Bronchial epithelial cell (primary cell): ENCODE measurements at regions not wholly inside any gene's neighbourhood (a gene's known extent, or its start where the extent isn't known, plus 50 kb on each side); places are given as distances from the start of the nearest gene placed in this dataset.
"Not testable (repeated sequence)": the region's sequence is repeated elsewhere in the genome, so short reads cannot be mapped to it uniquely, and the experiment has no call there.

Source experiments
- DNase-seq: peaks from one replicate; pipeline ENCODE4 v3.0.0-alpha.2; 2010; ENCODE audit warnings: low read depth
- FAIRE-seq: peaks from 2 replicates; lab custom pipeline; 2011; peaks lifted over from hg19 to GRCh38; lab: Jason Lieb, UNC
- H3K27me3 ChIP-seq: 2 replicates; pipeline ENCODE4 v1.5.1; 2011; ENCODE audit warnings: low read length; ENCODE audit not compliant: control insufficient read depth, insufficient read depth
- H3K36me3 ChIP-seq: 2 replicates; pipeline ENCODE4 v1.5.1; 2011; ENCODE audit warnings: low read length; ENCODE audit not compliant: control insufficient read depth, insufficient read depth
- H3K4me3 ChIP-seq: 2 replicates; pipeline ENCODE4 v1.5.1; 2011; ENCODE audit warnings: mild to moderate bottlenecking, low read depth, low read length, control low read depth
- TF ChIP-seq, protein P1 (sequence below): IDR thresholded peaks from 2 replicates; pipeline ENCODE4 v1.5.1; 2011; ENCODE audit warnings: mild to moderate bottlenecking, moderate library complexity, low read length, control low read depth, inconsistent platforms; ENCODE audit not compliant: insufficient read depth, severe bottlenecking

DNA sequence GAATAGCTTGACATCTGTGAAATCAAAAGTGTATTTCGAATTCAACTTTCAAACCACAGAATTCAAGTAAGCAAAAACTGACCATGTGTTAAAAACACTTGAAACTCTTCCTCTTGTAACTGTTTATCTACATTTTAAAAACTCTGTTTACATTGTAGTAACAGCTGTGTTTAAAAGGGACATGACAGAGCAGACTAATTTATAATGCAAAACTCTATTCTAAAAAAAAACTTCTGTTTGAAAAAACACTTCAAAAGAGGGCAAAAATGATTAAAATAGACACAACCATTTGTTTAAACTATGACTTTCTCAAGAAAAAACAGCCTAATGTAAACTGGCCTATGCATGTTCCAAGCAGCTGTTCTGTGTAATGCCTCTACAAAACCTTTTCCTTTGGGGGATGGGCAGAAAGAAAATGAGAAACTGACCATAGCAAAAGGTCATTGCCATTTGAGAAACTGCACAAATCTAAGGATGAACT lies 149.1 kb upstream of the HMGA2 start:
- Histone ChIP-seq H3K4me3 (no peak overlapping the region), H3K27me3 (no peaks in the 10 kb centered on the region), H3K36me3 (no peaks in the 10 kb centered on the region)
- no peak for DNase-seq
- TF ChIP-seq, protein P1, sequence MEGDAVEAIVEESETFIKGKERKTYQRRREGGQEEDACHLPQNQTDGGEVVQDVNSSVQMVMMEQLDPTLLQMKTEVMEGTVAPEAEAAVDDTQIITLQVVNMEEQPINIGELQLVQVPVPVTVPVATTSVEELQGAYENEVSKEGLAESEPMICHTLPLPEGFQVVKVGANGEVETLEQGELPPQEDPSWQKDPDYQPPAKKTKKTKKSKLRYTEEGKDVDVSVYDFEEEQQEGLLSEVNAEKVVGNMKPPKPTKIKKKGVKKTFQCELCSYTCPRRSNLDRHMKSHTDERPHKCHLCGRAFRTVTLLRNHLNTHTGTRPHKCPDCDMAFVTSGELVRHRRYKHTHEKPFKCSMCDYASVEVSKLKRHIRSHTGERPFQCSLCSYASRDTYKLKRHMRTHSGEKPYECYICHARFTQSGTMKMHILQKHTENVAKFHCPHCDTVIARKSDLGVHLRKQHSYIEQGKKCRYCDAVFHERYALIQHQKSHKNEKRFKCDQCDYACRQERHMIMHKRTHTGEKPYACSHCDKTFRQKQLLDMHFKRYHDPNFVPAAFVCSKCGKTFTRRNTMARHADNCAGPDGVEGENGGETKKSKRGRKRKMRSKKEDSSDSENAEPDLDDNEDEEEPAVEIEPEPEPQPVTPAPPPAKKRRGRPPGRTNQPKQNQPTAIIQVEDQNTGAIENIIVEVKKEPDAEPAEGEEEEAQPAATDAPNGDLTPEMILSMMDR = no peak
- FAIRE-seq = no peak

DNA sequence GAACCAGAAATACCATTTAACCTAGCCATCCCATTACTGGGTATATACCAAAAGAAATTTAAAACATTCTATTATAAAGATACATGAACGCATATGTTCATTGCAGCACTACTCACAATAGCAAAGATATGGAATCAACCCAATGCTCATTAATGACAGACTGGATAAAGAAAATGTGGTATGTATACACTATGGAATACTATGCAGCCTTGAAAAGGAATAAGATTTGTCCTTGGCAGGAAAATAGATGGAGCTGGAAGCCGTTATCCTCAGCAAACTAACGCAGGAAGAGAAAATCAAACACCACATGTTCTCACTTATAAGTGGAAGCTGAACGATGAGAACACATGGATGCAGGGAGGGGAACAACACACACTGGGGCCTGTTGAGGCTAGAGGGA lies 146.1 kb upstream of the HMGA2 start:
- H3K27me3 ChIP-seq, H3K36me3 ChIP-seq, H3K4me3 ChIP-seq, FAIRE-seq, DNase-seq: not testable (repeated sequence)

DNA sequence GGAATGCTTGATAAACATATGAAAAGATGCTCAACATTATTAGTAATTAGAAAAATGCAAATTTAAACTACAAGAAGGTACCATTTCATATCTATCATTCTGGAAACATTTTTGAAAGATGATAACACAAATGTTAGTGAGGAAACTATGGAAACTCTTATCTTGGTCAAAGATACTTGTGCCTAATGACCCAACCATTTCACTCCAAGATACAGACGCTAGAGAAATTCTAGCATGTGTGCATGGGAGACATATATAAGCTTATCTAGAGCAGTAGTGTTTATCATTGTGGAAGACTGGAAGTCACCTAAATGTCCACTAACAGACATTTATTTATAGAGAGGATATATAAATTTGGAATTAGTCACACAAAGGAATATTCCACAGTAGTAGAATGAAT lies 143.1 kb upstream of the HMGA2 start:
- FAIRE-seq (no peak), DNase-seq (no peak)
- TF ChIP-seq, protein P1 = no peak
- Histone ChIP-seq H3K4me3 (no peak overlapping the region), H3K27me3 (no peaks in the 10 kb centered on the region), H3K36me3 (no peaks in the 10 kb centered on the region)

DNA sequence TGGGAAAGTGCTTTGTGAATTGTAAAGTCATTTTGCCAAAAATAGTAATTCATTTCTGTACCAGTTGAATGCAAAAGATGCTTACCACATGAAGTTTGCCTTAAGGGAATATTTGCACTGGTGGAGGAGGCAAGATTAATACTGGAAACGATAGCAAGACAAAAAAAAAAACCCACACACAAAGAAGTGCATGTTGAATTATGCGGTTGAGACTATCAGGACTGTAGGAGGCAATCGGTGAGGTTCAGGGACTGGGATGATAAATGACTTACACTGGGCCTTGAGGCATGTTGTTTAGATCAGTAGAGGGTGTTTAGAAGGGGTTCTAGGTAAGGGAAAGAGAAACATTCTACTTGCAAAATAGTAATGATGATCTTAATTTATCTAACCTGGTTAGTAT lies 142.2 kb upstream of the HMGA2 start:
- Histone ChIP-seq H3K27me3 (no peaks in the 10 kb centered on the region), H3K36me3 (no peaks in the 10 kb centered on the region), H3K4me3 (no peak overlapping the region)
- FAIRE-seq (no peak), DNase-seq (no peak)
- TF ChIP-seq, protein P1 = no peak

DNA sequence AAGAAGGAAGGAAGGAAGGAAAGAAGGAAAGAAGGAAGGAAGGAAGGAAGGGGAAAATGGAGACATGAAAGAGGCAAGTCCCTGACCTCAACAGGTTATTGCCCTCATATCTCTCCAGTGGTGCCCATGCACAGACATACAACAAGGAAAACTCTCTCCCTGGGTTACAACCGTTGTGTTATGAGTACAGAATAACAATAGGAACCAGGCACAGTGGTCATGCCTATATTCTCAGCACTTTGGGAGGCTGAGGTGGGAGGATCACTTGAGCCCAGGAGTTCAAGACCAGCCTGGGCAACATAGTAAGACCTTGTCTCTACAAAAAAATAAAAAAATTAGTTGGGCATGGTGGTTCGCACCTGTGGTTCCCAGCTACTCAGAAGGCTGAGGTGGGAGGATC lies 139.4 kb upstream of the HMGA2 start:
- TF ChIP-seq, protein P1 = no peak
- Histone ChIP-seq H3K4me3 (no peak overlapping the region), H3K36me3 (no peaks in the 10 kb centered on the region), H3K27me3 (no peaks in the 10 kb centered on the region)
- FAIRE-seq (no peak), DNase-seq (no peak)

DNA sequence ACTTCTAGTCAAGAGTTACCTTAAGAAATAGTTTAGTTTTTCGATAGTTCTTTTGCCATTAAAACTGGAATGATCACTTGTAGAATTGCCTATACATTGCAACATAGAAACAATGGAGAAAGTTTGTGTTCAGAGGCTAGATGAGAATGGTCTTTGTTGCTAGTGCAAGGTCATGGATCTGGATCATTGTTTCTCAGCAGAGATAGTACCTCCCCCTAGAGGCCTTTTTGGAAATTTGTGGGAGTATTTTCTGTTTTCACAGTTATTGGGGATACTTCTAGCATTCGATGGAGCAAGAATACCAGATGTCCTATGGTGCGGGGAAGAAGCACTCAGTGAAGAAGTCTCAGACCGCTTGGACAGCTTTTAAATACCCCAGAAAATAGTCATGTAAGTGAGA lies 138.8 kb upstream of the HMGA2 start:
- peak; percentile 66 for DNase-seq
- FAIRE-seq = no peak
- Histone ChIP-seq H3K27me3 (no peaks in the 10 kb centered on the region), H3K4me3 (no peak overlapping the region), H3K36me3 (no peaks in the 10 kb centered on the region)
- TF ChIP-seq, protein P1 = peak; percentile 58
